LNCaP clone FGC (cell line): ENCODE measurements at regions not wholly inside any gene's neighbourhood (a gene's known extent, or its start where the extent isn't known, plus 50 kb on each side); places are given as distances from the start of the nearest gene placed in this dataset.

Source experiments
- DNase-seq: peaks from one replicate; pipeline ENCODE4 v3.0.0-alpha.2; 2011; ENCODE audit warnings: low read depth
- H3K4me3 ChIP-seq: 2 replicates; pipeline ENCODE4 v1.5.1; 2011; ENCODE audit warnings: mild to moderate bottlenecking, low read depth, low read length, control low read depth
- CTCF ChIP-seq: IDR thresholded peaks from 2 replicates; pipeline ENCODE4 v1.5.1; 2012; ENCODE audit warnings: mild to moderate bottlenecking; ENCODE audit not compliant: control insufficient read depth, insufficient read depth; ENCODE audit errors: extremely low read depth

- no peak overlapping the region for H3K4me3 ChIP-seq
- no peak for DNase-seq
- TF ChIP-seq CTCF: no peak
These were observed 347.7 kb downstream of the NPIPA8 start for GRCh38 chr16:17988839-17989238.

GRCh38 chr16:17986991-17987390, 349.5 kb downstream of the NPIPA8 start:
- TF ChIP-seq CTCF: no peak

GRCh38 chr16:17984810-17985209, 351.7 kb downstream of the NPIPA8 start:
- TF ChIP-seq CTCF: no peak
- no peak for DNase-seq
- no peak overlapping the region for H3K4me3 ChIP-seq

More at GRCh38 chr16:17986991-17987390, 349.5 kb downstream of the NPIPA8 start:
- H3K4me3 ChIP-seq: no peak overlapping the region
- DNase-seq: no peak

GRCh38 chr16:17983847-17984639, 352.5 kb downstream of the NPIPA8 start:
- TF ChIP-seq CTCF: no peak
- no peak for DNase-seq
- H3K4me3 ChIP-seq: no peak overlapping the region

- H3K4me3 ChIP-seq: no peak overlapping the region
- DNase-seq: no peak
- TF ChIP-seq CTCF: no peak
These were observed 353.4 kb downstream of the NPIPA8 start for GRCh38 chr16:17983114-17983513.

GRCh38 chr16:17977260-17977659, 359.3 kb downstream of the NPIPA8 start:
- no peak for DNase-seq

More at GRCh38 chr16:17977260-17977659, 359.3 kb downstream of the NPIPA8 start:
- no peak overlapping the region for H3K4me3 ChIP-seq
- no peak for TF ChIP-seq CTCF
